22Rv1 (cell line): ENCODE measurements at regions not wholly inside any gene's neighbourhood (a gene's known extent, or its start where the extent isn't known, plus 50 kb on each side); places are given as distances from the start of the nearest gene placed in this dataset.

ENCODE experiments used
- ZFX ChIP-seq: fragments of 450-650 bp; IDR thresholded peaks from 2 replicates; pipeline ENCODE4 v1.6.1; 2017; ENCODE audit warnings: antibody characterized with exemption, borderline replicate concordance
- TF ChIP-seq, protein P1 (sequence below): fragments of 450-650 bp; IDR thresholded peaks from 2 replicates; pipeline ENCODE4 v1.5.1; 2017; ENCODE audit warnings: mild to moderate bottlenecking

DNA sequence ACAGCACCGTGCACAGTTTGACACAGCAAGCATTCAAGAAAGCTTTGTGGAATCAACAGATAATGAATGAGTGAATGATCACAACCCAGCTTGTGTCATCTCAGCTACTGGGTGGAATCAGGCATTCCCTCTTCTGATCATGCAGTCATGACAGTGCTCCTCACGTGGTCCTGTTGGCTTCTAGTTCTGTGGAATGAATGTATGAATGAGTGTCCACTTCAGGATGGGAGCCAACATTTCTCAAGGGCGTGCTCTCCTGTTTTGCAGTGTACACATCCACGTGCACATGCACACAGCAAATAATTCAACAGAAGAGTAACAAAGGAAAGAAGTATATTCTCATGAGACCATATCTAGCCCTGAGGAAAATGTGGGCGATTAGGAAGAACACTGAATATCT lies 133.1 kb upstream of the NPVF start:
- TF ChIP-seq, protein P1, sequence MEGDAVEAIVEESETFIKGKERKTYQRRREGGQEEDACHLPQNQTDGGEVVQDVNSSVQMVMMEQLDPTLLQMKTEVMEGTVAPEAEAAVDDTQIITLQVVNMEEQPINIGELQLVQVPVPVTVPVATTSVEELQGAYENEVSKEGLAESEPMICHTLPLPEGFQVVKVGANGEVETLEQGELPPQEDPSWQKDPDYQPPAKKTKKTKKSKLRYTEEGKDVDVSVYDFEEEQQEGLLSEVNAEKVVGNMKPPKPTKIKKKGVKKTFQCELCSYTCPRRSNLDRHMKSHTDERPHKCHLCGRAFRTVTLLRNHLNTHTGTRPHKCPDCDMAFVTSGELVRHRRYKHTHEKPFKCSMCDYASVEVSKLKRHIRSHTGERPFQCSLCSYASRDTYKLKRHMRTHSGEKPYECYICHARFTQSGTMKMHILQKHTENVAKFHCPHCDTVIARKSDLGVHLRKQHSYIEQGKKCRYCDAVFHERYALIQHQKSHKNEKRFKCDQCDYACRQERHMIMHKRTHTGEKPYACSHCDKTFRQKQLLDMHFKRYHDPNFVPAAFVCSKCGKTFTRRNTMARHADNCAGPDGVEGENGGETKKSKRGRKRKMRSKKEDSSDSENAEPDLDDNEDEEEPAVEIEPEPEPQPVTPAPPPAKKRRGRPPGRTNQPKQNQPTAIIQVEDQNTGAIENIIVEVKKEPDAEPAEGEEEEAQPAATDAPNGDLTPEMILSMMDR = no peak
- no peak for TF ChIP-seq ZFX
